ENCODE measurements at regions not wholly inside any gene's neighbourhood (a gene's known extent, or its start where the extent isn't known, plus 50 kb on each side); places are given as distances from the start of the nearest gene placed in this dataset.

GRCh38 chr3:76827701-76828226 lies 212.1 kb upstream of the ROBO2 start:
- no peak overlapping the region for H2BK15ac ChIP-seq (ENCODE audit: low read length)
- H3K27ac ChIP-seq (replicated peaks; ENCODE audit: low read length) = no peak overlapping the region

GRCh38 chr3:76834657-76835056 lies 205.2 kb upstream of the ROBO2 start:
- no peak overlapping the region for H2BK5ac ChIP-seq (ENCODE audit: low read length)
- no peak overlapping the region for H3K18ac ChIP-seq (ENCODE audit: low read length)
- H2BK15ac ChIP-seq (ENCODE audit: low read length) = no peak overlapping the region
- no peak overlapping the region for H3K14ac ChIP-seq (ENCODE audit: low read length)
- no peaks in the 10 kb centered on the region for H3K27me3 ChIP-seq (ENCODE audit: control insufficient read depth in 3 of 3, insufficient read depth in 3 of 3, low read depth in 1 of 3, low read length in 3 of 3)
- H2BK12ac ChIP-seq (ENCODE audit: low read length) = no peak overlapping the region
- H3K4me1 ChIP-seq (ENCODE audit: control insufficient read depth in 2 of 2, insufficient read depth in 1 of 2, low read depth in 1 of 2, low read length in 2 of 2) = no peaks in the 10 kb centered on the region
- H3K36me3 ChIP-seq (replicated peaks in 1 of 2; ENCODE audit: control insufficient read depth in 2 of 2, insufficient read depth in 2 of 2, low read length in 2 of 2) = no peaks in the 10 kb centered on the region
- H3K9ac ChIP-seq (ENCODE audit: low read depth, low read length, poor library complexity) = no peak overlapping the region
- H2AFZ ChIP-seq (ENCODE audit: low read length) = no peak overlapping the region
- H3K9me3 ChIP-seq (replicated peaks in 1 of 2; ENCODE audit: control insufficient read depth in 2 of 2, insufficient read depth in 1 of 2, low read depth in 1 of 2, low read length in 2 of 2) = no peaks in the 10 kb centered on the region
- no peak overlapping the region for H4K91ac ChIP-seq (ENCODE audit: low read depth, low read length, poor library complexity)
- H3K4me3 ChIP-seq (ENCODE audit: low read length in 2 of 2) = no peak overlapping the region
- H3K79me1 ChIP-seq (ENCODE audit: low read depth, low read length) = no peaks in the 10 kb centered on the region
- no CpG with 5 or more reads among the region's 3 CpGs for WGBS, 2 donors (ENCODE audit: extremely low coverage in 2 of 2, insufficient read length in 2 of 2, insufficient replicate concordance in 1 of 2)
- H2AK5ac ChIP-seq (ENCODE audit: low read depth, low read length) = no peak overlapping the region
- no peak overlapping the region for H3K4ac ChIP-seq (ENCODE audit: low read length)
- no peak overlapping the region for H3K23ac ChIP-seq (ENCODE audit: low read depth, low read length, poor library complexity)
- no peak for DNase-seq (ENCODE audit: low spot score)
- no peak overlapping the region for H3K27ac ChIP-seq (replicated peaks; ENCODE audit: low read length)
- H4K8ac ChIP-seq (ENCODE audit: low read depth, low read length) = no peak overlapping the region
- H2BK120ac ChIP-seq (ENCODE audit: low read depth, low read length) = no peak overlapping the region
- H3K4me2 ChIP-seq (ENCODE audit: insufficient read depth, low read length, poor library complexity, severe bottlenecking) = no peak overlapping the region

More at GRCh38 chr3:76827701-76828226, 212.1 kb upstream of the ROBO2 start:
- no peaks in the 10 kb centered on the region for H3K9me3 ChIP-seq (replicated peaks in 1 of 2; ENCODE audit: control insufficient read depth in 2 of 2, insufficient read depth in 1 of 2, low read depth in 1 of 2, low read length in 2 of 2)
- H3K4me1 ChIP-seq (ENCODE audit: control insufficient read depth in 2 of 2, insufficient read depth in 1 of 2, low read depth in 1 of 2, low read length in 2 of 2) = no peaks in the 10 kb centered on the region
- H4K91ac ChIP-seq (ENCODE audit: low read depth, low read length, poor library complexity) = no peak overlapping the region
- no peak overlapping the region for H2BK5ac ChIP-seq (ENCODE audit: low read length)
- H3K4me3 ChIP-seq (ENCODE audit: low read length in 2 of 2) = no peak overlapping the region
- no peaks in the 10 kb centered on the region for H3K27me3 ChIP-seq (ENCODE audit: control insufficient read depth in 3 of 3, insufficient read depth in 3 of 3, low read depth in 1 of 3, low read length in 3 of 3)
- no CpG with 5 or more reads among the region's 1 CpG for WGBS, 2 donors (ENCODE audit: extremely low coverage in 2 of 2, insufficient read length in 2 of 2, insufficient replicate concordance in 1 of 2)
- no peaks in the 10 kb centered on the region for H3K79me1 ChIP-seq (ENCODE audit: low read depth, low read length)
- no peak overlapping the region for H2BK120ac ChIP-seq (ENCODE audit: low read depth, low read length)
- H3K14ac ChIP-seq (ENCODE audit: low read length) = no peak overlapping the region
- no peak overlapping the region for H3K4ac ChIP-seq (ENCODE audit: low read length)
- no peak overlapping the region for H3K9ac ChIP-seq (ENCODE audit: low read depth, low read length, poor library complexity)
- DNase-seq (ENCODE audit: low spot score) = no peak
- H2BK12ac ChIP-seq (ENCODE audit: low read length) = no peak overlapping the region
- no peak overlapping the region for H4K8ac ChIP-seq (ENCODE audit: low read depth, low read length)
- no peak overlapping the region for H2AFZ ChIP-seq (ENCODE audit: low read length)
- no peak overlapping the region for H3K23ac ChIP-seq (ENCODE audit: low read depth, low read length, poor library complexity)
- no peak overlapping the region for H2AK5ac ChIP-seq (ENCODE audit: low read depth, low read length)
- no peak overlapping the region for H3K18ac ChIP-seq (ENCODE audit: low read length)
- H3K4me2 ChIP-seq (ENCODE audit: insufficient read depth, low read length, poor library complexity, severe bottlenecking) = no peak overlapping the region
- no peaks in the 10 kb centered on the region for H3K36me3 ChIP-seq (replicated peaks in 1 of 2; ENCODE audit: control insufficient read depth in 2 of 2, insufficient read depth in 2 of 2, low read length in 2 of 2)

GRCh38 chr3:76841747-76842146 lies 198.2 kb upstream of the ROBO2 start:
- H3K4me1 ChIP-seq (ENCODE audit: control insufficient read depth in 2 of 2, insufficient read depth in 1 of 2, low read depth in 1 of 2, low read length in 2 of 2) = no peaks in the 10 kb centered on the region
- no CpG with 5 or more reads among the region's 4 CpGs for WGBS, 2 donors (ENCODE audit: extremely low coverage in 2 of 2, insufficient read length in 2 of 2, insufficient replicate concordance in 1 of 2)
- no peak overlapping the region for H4K91ac ChIP-seq (ENCODE audit: low read depth, low read length, poor library complexity)
- H3K79me1 ChIP-seq (ENCODE audit: low read depth, low read length) = no peaks in the 10 kb centered on the region
- no peak overlapping the region for H2AK5ac ChIP-seq (ENCODE audit: low read depth, low read length)
- H2BK15ac ChIP-seq (ENCODE audit: low read length) = no peak overlapping the region
- no peak overlapping the region for H3K9ac ChIP-seq (ENCODE audit: low read depth, low read length, poor library complexity)
- no peak overlapping the region for H4K8ac ChIP-seq (ENCODE audit: low read depth, low read length)
- no peaks in the 10 kb centered on the region for H3K9me3 ChIP-seq (replicated peaks in 1 of 2; ENCODE audit: control insufficient read depth in 2 of 2, insufficient read depth in 1 of 2, low read depth in 1 of 2, low read length in 2 of 2)
- no peak overlapping the region for H2AFZ ChIP-seq (ENCODE audit: low read length)
- no peak overlapping the region for H2BK5ac ChIP-seq (ENCODE audit: low read length)
- no peak overlapping the region for H3K27ac ChIP-seq (replicated peaks; ENCODE audit: low read length)
- no peak overlapping the region for H3K4ac ChIP-seq (ENCODE audit: low read length)
- no peak overlapping the region for H3K14ac ChIP-seq (ENCODE audit: low read length)
- H3K4me3 ChIP-seq (ENCODE audit: low read length in 2 of 2) = no peak overlapping the region
- DNase-seq (ENCODE audit: low spot score) = no peak
- no peaks in the 10 kb centered on the region for H3K27me3 ChIP-seq (ENCODE audit: control insufficient read depth in 3 of 3, insufficient read depth in 3 of 3, low read depth in 1 of 3, low read length in 3 of 3)
- H3K4me2 ChIP-seq (ENCODE audit: insufficient read depth, low read length, poor library complexity, severe bottlenecking) = no peak overlapping the region
- H3K23ac ChIP-seq (ENCODE audit: low read depth, low read length, poor library complexity) = no peak overlapping the region
- H3K18ac ChIP-seq (ENCODE audit: low read length) = no peak overlapping the region
- no peak overlapping the region for H2BK120ac ChIP-seq (ENCODE audit: low read depth, low read length)
- H2BK12ac ChIP-seq (ENCODE audit: low read length) = no peak overlapping the region
- H3K36me3 ChIP-seq (replicated peaks in 1 of 2; ENCODE audit: control insufficient read depth in 2 of 2, insufficient read depth in 2 of 2, low read length in 2 of 2) = no peaks in the 10 kb centered on the region

GRCh38 chr3:76842216-76842615 lies 197.7 kb upstream of the ROBO2 start:
- Histone ChIP-seq H2BK120ac (ENCODE audit: low read depth, low read length) (no peak overlapping the region), H4K8ac (ENCODE audit: low read depth, low read length) (no peak overlapping the region), H3K36me3 (replicated peaks in 1 of 2; ENCODE audit: control insufficient read depth in 2 of 2, insufficient read depth in 2 of 2, low read length in 2 of 2) (no peaks in the 10 kb centered on the region), H4K91ac (ENCODE audit: low read depth, low read length, poor library complexity) (no peak overlapping the region), H2BK15ac (ENCODE audit: low read length) (no peak overlapping the region), H2BK5ac (ENCODE audit: low read length) (no peak overlapping the region), H3K9me3 (replicated peaks in 1 of 2; ENCODE audit: control insufficient read depth in 2 of 2, insufficient read depth in 1 of 2, low read depth in 1 of 2, low read length in 2 of 2) (no peaks in the 10 kb centered on the region), H2BK12ac (ENCODE audit: low read length) (no peak overlapping the region), H3K4ac (ENCODE audit: low read length) (no peak overlapping the region), H3K4me2 (ENCODE audit: insufficient read depth, low read length, poor library complexity, severe bottlenecking) (no peak overlapping the region), H3K9ac (ENCODE audit: low read depth, low read length, poor library complexity) (no peak overlapping the region), H3K18ac (ENCODE audit: low read length) (no peak overlapping the region), H2AFZ (ENCODE audit: low read length) (no peak overlapping the region), H3K79me1 (ENCODE audit: low read depth, low read length) (no peaks in the 10 kb centered on the region), H3K14ac (ENCODE audit: low read length) (no peak overlapping the region), H3K4me3 (ENCODE audit: low read length in 2 of 2) (no peak overlapping the region), H3K27ac (replicated peaks; ENCODE audit: low read length) (no peak overlapping the region), H3K4me1 (ENCODE audit: control insufficient read depth in 2 of 2, insufficient read depth in 1 of 2, low read depth in 1 of 2, low read length in 2 of 2) (no peaks in the 10 kb centered on the region), H2AK5ac (ENCODE audit: low read depth, low read length) (no peak overlapping the region), H3K23ac (ENCODE audit: low read depth, low read length, poor library complexity) (no peak overlapping the region), H3K27me3 (ENCODE audit: control insufficient read depth in 3 of 3, insufficient read depth in 3 of 3, low read depth in 1 of 3, low read length in 3 of 3) (no peaks in the 10 kb centered on the region)
- no peak for DNase-seq (ENCODE audit: low spot score)
- whole genome bisulfite sequencing, 2 donors (ENCODE audit: extremely low coverage in 2 of 2, insufficient read length in 2 of 2, insufficient replicate concordance in 1 of 2) = no CpG with 5 or more reads among the region's 1 CpG

Data from neuronal stem cell (in vitro differentiated cells).